GM18511 (cell line): ENCODE measurements at regions not wholly inside any gene's neighbourhood (a gene's known extent, or its start where the extent isn't known, plus 50 kb on each side); places are given as distances from the start of the nearest gene placed in this dataset.

ENCODE experiments used
- ATAC-seq: cut with Tn5 transposase; IDR thresholded peaks from one replicate; pipeline ENCODE4 v1.9.1; 2021; ENCODE audit warnings: mild to moderate bottlenecking, moderate library complexity; ENCODE audit not compliant: unreplicated experiment

DNA sequence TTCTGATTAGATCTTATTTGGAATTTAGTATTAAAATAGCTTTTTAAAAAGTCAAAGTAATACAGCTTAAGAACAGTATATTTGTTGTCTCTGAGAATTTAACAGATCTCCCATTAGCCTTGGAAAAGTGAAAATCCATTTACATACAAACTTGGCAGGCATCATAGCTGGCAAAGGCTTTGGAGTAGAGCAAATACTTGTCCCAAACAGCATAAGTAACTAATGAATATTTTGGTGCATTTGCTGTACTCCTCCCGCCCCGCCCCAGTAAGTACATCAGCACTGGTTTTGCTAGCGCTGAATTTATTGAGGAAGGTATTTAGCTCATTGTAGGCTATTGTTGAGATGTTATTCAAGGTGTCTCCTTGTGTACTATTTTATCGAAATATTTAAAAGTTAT lies 417.7 kb upstream of the KAZN start:
- no peak for ATAC-seq

DNA sequence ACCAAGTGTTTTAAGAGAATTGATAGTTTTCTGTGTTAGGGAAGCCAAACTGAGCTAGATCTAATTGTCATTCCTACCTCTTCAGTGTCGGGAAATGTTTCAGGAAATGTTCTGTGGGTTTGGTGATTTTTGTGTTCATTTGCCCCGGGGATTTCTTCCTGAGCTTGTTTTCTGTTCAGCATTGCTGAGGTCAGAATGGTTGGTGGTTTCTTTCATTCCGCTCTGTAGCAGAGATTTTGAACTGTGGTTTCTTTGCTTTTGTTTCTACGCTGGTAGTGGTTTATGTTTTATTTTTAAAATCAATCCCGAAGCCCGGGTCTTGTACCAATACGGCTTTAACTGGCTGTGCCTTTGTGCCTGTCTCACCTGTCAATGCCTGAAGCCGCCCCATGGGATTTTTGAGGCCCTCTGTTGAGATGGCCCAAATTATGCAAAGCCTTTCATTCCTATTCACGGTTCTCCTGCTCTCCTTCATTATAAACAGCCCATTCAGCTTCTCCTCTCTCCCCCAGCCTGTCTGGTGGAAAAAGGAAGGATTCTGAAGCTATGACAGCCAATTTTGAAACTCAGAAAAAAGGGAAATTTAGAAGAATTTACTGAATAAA lies 417.2 kb upstream of the KAZN start:
- ATAC-seq: no peak

DNA sequence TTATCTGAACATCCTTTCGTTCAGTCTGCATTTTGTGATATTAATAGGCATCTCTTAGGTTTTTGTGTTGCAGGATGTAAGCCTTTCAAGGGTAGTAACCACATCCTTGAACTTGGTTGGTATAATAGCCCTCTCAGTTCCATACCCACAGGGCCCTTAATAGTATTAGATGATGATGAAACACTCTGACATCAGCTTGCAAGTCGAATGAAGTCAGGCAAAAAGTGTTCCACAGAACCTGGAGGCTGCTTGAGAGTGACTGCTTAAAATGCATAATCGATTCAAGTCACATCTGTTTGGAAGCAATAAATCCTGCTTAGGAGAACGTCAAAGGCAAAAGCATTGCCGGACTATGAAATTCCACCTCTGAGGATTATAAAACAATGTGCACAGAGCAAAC lies 415.6 kb upstream of the KAZN start:
- ATAC-seq: no peak

GRCh38 chr1:14183329-14183728 lies 415.2 kb upstream of the KAZN start:
- ATAC-seq: no peak

DNA sequence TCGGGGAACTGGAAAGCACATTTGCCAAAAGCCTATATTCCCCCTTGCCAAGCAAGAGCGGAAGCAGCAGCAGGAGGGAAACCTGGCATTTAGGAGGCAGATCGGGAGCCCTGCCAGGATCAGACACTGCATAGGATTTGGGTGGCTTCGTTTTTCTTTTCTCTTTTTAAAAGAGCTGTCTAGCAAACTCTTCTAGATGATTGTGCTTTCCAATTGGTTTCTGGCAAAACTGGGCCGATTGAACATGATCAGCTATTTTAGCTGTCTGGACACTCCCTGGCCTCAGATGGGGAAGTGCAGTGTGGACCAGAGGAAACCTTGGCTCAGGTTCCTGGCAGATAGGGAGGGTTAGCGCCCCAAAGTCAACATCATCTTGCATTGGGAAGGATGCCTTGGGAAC lies 414.0 kb upstream of the KAZN start:
- ATAC-seq: no peak

GRCh38 chr1:14189381-14189780 lies 409.1 kb upstream of the KAZN start:
- ATAC-seq: no peak

GRCh38 chr1:14190508-14190907 lies 408.0 kb upstream of the KAZN start:
- ATAC-seq: no peak

- no peak for ATAC-seq
Measured at GRCh38 chr1:14194511-14194910, 404.0 kb upstream of the KAZN start.

DNA sequence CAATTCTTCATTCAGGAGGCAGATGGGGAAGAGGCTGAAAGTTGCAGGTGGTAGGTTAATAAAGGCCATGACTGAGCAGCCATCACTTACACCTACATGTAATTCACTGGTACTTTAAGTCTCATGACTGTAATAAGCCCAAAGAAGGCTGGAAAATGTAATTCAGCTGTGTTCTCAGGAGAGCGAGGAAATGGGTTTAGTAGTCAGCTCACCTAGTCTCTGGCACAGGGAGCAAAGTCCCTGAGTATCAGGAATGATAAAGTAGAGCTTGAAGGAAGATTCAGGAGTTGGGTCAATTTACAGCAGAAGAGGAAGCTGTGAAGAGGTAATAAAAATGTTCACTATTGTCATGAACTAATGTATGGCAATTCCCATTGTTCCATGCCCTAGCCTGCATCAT lies 393.4 kb upstream of the KAZN start:
- ATAC-seq: no peak

DNA sequence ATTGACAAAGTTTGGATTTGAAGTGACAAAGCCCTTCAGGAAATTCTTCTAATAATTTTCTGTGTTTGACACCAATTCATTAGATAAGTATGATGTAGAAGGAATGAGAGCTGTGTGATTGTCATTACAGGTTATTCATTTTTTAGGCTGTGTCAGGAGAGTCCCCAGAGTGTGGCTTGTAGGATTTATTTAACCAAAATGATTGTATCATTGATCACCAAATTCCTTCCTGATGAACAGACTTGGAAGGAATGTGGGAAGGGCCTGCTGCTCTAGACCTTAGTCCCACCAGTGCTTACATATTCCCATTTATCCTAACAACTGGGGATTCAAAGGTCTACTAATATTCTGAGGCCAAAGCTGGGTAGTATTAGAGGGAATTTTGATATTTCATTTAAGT lies 383.3 kb upstream of the KAZN start:
- ATAC-seq: no peak

- ATAC-seq: no peak
Measured at GRCh38 chr1:14217384-14217783, 381.1 kb upstream of the KAZN start.

DNA sequence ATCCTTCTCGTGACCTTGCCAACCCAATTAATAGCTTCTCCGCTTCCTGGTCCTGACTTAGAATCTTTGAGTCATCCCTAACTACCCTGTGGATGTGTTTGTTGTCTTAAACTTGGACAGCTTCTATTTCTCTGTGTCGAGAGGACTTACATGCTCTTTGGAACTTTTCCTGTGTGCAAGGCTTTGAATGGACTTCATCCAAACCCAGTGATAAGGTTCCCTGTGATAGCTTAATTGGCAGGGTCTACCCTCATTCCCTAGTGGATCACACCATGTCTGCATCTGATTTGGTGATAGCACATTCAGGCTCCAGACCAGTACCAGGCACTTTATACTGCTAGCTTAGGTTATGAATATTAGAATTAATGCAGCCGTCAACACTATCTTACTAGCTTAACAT lies 378.2 kb upstream of the KAZN start:
- no peak for ATAC-seq

DNA sequence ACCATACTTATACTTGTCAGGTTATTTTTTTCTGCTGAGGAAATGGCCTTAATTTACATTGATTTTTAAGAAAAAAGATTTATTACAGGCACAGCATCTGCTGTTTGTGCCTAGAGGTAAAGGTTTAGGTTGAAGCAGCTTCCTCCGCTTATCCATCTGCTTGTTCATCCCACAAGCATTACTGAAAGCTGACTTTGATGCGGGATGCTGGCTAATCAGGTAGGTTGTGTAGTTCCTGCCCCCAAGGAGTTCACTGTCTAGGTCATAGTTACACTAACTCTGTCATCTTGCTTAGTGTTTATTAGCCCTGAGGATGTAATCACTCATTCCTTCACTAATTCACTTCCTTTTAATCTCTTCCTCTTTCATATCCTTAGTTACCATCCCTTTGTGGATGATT lies 377.7 kb upstream of the KAZN start:
- no peak for ATAC-seq

GRCh38 chr1:14222086-14222485 lies 376.4 kb upstream of the KAZN start:
- ATAC-seq: no peak

- no peak for ATAC-seq
Measured at GRCh38 chr1:14228677-14229076, 369.8 kb upstream of the KAZN start.

- no peak for ATAC-seq
Measured at GRCh38 chr1:14233510-14233909, 365.0 kb upstream of the KAZN start.

GRCh38 chr1:14236097-14236496 lies 362.4 kb upstream of the KAZN start:
- no peak for ATAC-seq

DNA sequence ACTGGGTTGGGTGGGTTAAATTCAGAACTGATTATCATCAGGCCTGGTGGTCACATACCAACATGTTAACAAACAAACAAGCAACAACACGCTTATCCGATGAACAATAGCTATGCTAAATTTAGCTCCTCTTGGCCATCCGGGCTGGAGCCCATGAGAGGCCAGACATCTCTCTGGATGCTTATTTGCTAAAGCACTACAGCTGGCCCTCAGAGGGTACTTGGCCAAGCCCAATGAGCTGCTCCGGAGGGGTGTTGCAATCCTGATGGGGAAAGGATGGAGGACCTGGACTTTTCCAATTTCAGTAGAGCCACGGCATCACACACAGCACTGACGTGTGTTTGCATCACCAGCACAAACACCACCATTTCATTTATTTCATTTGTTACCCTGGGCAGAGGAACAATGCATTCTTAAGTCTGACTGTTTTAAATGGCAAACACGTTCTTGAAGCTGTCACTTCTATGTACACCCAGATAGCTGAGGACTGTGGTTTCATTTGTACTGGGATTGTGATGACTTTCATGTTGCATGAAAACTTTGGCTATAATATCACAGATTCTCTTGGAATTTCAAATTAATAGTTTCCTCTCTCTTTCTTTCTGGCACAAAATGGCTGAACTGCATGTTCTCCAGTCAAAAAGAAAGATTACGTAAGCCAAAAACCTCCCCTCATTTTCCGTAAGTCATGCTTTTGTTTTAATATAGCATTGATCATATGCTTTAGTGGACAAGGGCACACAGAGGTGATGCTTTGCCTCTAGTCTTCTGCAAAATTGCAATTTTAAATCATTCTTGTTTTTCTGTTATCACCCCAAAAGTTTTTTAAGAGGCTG lies 359.8 kb upstream of the KAZN start:
- ATAC-seq: no peak

GRCh38 chr1:14240265-14240664 lies 358.2 kb upstream of the KAZN start:
- no peak for ATAC-seq

DNA sequence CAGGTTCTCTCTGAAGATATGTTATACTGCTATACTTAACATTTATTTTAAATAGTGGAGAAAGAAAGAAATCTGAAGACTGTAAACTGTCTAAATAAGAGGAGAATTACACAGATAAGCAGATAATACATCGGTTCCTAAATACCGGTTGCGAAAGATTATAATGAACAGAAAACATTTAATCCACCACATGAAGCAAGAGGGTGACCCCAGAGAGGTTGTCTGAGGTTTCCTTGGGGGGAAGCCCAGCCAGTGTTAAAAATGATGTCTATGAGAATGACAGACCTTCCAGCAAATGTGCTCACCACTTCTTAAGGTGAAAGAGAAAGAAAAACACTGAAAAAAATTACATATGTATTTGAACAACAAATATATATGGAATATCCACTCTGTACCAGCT lies 356.4 kb upstream of the KAZN start:
- ATAC-seq: no peak

- no peak for ATAC-seq
Measured at GRCh38 chr1:14242870-14243269, 355.6 kb upstream of the KAZN start.

DNA sequence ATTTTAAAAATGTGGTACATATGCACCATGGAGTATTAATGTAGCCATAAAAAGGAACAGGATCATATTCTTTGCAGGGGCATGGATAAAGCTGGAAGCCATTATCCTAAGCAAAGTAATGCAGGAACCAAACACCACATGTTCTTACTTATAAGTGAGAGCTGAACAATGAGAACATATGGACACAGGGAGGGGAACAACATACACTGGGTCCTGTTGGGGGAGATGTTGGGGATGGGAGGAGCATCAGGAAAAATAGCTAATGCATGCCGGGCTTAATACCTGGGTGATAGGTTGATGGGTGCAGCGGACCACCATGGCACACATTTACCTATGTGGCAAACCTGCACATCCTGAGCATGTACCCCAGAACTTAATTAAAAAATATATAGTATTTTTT lies 352.5 kb upstream of the KAZN start:
- no peak for ATAC-seq

DNA sequence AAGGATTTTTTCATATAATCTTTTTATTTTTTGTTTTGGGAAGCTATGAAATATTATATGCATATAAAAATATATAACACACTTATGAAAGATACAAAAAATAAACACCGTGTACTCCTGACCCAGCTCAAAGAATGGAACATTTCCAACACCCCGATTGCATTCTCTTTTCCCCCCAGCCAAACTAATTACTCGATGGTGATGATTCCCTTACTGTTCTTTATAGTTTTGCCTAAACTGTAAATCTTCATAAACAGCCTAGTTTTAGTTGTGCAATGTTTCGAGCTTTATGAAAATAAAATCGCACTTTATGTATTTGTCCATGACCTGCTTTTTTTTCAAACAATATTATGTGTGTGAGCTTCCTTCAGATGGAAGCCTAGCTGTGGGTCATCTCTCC lies 352.0 kb upstream of the KAZN start:
- no peak for ATAC-seq
